Uterus (tissue), 2 donors: ENCODE measurements at regions not wholly inside any gene's neighbourhood (a gene's known extent, or its start where the extent isn't known, plus 50 kb on each side); places are given as distances from the start of the nearest gene placed in this dataset.

Experiments
- POLR2A ChIP-seq, 2 donors: fragments of 450-650 bp; IDR thresholded peaks; one replicate each; pipeline ENCODE4 v1.6.1; 2016; ENCODE audit warnings: antibody characterized with exemption in 2 of 2, mild to moderate bottlenecking in 1 of 2, moderate library complexity in 1 of 2
- TF ChIP-seq, protein P1 (sequence below), 4 experiments: fragments of 200-600 bp in 2 of 4; fragments of 450-650 bp in 2 of 4; sonication (generic) in 2 of 4; IDR thresholded peaks; one replicate each; pipeline ENCODE4 v1.5.1; 2016 to 2019; ENCODE audit warnings: antibody characterized with exemption in 4 of 4, mild to moderate bottlenecking in 2 of 4, moderate library complexity in 1 of 4

DNA sequence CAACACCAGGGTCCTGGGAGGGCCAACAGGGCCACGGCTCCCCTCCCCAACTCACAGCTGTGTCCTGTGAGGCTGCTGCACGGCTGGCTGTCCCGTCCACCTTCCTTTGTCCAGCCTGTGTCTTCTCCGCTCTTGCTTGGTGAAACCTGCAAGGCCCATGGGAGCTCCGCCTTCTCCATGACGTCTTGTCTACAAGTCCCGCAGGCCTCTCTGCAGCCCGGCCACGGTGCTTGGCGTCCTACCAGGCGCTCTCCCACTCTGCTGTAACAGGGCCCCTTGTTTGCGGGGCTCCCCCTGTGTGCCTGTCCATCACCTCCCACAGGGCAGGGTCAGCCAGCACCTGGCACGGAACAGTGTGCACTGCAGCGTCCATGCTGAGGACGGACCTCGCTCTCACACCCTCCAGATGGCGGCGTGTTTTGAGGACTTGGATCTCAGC is 866.8 kb downstream of the TBC1D22A start:
- TF ChIP-seq, protein P1, sequence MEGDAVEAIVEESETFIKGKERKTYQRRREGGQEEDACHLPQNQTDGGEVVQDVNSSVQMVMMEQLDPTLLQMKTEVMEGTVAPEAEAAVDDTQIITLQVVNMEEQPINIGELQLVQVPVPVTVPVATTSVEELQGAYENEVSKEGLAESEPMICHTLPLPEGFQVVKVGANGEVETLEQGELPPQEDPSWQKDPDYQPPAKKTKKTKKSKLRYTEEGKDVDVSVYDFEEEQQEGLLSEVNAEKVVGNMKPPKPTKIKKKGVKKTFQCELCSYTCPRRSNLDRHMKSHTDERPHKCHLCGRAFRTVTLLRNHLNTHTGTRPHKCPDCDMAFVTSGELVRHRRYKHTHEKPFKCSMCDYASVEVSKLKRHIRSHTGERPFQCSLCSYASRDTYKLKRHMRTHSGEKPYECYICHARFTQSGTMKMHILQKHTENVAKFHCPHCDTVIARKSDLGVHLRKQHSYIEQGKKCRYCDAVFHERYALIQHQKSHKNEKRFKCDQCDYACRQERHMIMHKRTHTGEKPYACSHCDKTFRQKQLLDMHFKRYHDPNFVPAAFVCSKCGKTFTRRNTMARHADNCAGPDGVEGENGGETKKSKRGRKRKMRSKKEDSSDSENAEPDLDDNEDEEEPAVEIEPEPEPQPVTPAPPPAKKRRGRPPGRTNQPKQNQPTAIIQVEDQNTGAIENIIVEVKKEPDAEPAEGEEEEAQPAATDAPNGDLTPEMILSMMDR (IDR thresholded peaks at IDR 0.05): no peak
- no peak for TF ChIP-seq POLR2A (IDR thresholded peaks at IDR 0.05)
